ENCODE measurements at regions not wholly inside any gene's neighbourhood (a gene's known extent, or its start where the extent isn't known, plus 50 kb on each side); places are given as distances from the start of the nearest gene placed in this dataset.
A peak's percentile ranks its signal among the peaks of the same experiment; 100 is the strongest.

DNA sequence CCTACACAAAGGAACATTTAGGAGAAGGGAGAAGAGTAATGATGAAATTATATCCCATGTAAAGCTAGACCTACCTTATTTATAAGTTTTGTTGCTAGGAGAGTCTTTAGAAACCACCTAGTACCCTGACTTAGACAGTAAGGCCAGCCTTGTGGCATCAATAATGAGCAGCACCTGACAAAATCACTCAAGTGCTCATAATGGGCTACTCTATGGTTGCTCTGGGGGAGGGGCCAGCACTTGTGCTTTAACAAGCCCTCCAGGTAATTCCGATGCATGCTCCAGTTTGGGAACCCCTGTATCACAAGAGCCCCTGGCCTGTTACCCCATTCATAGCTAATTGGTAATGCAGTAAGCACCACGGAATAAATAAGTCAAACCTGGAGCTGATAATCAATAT, 102.9 kb upstream of the ALK start:
- Histone ChIP-seq H3K27me3 (no peaks in the 10 kb centered on the region), H3K27ac (no peak overlapping the region), H3K9me3 (no peaks in the 10 kb centered on the region), H3K4me1 (no peaks in the 10 kb centered on the region), H3K4me3 (no peak overlapping the region), H3K36me3 (no peaks in the 10 kb centered on the region)
- intact Hi-C loops (cut with DNase I): no loop called here
- DNase-seq (ENCODE audit: extremely low spot score in 2 of 2): no peak
- TF ChIP-seq, protein P1, sequence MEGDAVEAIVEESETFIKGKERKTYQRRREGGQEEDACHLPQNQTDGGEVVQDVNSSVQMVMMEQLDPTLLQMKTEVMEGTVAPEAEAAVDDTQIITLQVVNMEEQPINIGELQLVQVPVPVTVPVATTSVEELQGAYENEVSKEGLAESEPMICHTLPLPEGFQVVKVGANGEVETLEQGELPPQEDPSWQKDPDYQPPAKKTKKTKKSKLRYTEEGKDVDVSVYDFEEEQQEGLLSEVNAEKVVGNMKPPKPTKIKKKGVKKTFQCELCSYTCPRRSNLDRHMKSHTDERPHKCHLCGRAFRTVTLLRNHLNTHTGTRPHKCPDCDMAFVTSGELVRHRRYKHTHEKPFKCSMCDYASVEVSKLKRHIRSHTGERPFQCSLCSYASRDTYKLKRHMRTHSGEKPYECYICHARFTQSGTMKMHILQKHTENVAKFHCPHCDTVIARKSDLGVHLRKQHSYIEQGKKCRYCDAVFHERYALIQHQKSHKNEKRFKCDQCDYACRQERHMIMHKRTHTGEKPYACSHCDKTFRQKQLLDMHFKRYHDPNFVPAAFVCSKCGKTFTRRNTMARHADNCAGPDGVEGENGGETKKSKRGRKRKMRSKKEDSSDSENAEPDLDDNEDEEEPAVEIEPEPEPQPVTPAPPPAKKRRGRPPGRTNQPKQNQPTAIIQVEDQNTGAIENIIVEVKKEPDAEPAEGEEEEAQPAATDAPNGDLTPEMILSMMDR (IDR thresholded peaks at IDR 0.05): no peak
- TF ChIP-seq POLR2AphosphoS5 (IDR thresholded peaks at IDR 0.05; ENCODE audit: insufficient read depth in 1 of 2, low read depth in 1 of 2) (no peak), POLR2A (IDR thresholded peaks at IDR 0.05) (no peak)

DNA sequence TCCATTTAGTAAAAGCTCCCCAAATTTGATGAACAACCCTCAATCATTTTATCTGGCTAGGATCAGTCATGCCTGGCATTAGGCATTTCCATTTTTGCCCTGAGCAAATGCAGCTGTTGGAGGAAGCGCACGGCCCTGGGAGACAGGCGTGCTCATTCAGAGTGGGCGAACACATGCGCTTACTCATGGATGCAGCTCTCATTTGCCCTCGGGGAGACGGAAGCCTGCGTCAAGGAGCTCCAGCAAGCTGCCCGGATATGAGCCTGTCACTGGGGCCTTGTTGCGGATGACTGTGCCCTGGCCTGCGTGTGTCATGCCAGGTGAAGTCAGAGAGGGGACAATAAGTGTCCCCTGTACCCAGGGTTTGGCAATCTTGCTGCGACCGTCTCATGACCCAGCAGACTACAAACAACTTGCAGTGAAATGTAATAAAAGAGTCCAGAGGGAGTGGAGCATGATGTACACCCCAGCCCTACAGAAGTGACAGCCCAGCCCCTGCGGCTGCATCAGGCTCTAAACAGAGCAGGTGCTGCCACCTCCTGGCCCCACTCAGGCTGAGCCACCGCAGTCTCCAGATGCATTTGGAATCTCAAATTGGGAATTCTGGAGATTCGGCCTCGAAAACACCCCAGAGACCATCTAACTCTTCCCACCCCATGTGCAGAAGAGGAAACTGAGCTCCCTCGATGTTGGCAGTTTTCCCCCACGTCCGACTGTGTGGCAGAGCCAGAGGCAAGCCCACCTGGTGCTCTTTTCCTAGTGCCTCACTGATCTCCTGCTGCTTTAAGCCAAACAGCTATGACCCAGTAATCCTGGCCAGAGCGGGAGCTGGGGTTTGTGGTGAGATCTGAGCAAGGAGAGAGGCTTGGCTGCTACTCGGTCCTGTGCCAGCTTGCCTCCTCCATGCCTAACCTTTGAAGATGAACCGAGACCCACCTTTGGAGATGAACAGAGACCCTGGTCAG, 105.0 kb upstream of the ALK start:
- H3K27me3 ChIP-seq: no peaks in the 10 kb centered on the region
- H3K36me3 ChIP-seq: no peaks in the 10 kb centered on the region
- DNase-seq (ENCODE audit: extremely low spot score in 2 of 2): peak in 1 of 2 donors; percentile 87

DNA sequence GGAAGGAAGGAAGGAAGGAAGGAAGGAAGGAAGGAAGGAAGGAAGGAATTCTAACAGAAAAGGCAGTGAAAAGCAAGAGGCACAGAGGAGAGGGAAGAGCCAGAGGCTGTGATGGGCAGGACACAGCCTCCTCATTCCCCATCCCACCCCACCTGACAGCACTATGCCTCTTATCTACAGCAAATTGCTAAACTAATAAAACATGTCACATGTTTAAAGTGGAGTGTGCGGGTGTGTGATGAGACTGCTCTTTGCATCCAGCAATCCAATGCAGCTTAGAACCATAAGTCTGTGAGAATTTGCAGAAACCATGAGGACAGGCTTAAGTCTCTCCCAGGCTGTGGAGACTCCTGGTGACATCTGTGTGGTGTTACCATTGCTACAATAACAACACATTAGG, 108.4 kb upstream of the ALK start:
- Histone ChIP-seq H3K9me3 (no peaks in the 10 kb centered on the region), H3K36me3 (no peaks in the 10 kb centered on the region), H3K27ac (no peak overlapping the region), H3K27me3 (no peaks in the 10 kb centered on the region), H3K4me1 (no peaks in the 10 kb centered on the region), H3K4me3 (no peak overlapping the region)
- TF ChIP-seq POLR2AphosphoS5 (IDR thresholded peaks at IDR 0.05; ENCODE audit: insufficient read depth in 1 of 2, low read depth in 1 of 2) (no peak), POLR2A (IDR thresholded peaks at IDR 0.05) (no peak)
- TF ChIP-seq, protein P1 (IDR thresholded peaks at IDR 0.05): no peak
- DNase-seq (ENCODE audit: extremely low spot score in 2 of 2): no peak
- intact Hi-C loops (cut with DNase I): no loop called here

More for the DNA sequence above, 105.0 kb upstream of the ALK start:
- H3K9me3 ChIP-seq: no peaks in the 10 kb centered on the region
- H3K4me3 ChIP-seq: no peak overlapping the region
- TF ChIP-seq, protein P1 (IDR thresholded peaks at IDR 0.05): no peak
- TF ChIP-seq POLR2AphosphoS5 (IDR thresholded peaks at IDR 0.05; ENCODE audit: insufficient read depth in 1 of 2, low read depth in 1 of 2): no peak
- no peak for TF ChIP-seq POLR2A (IDR thresholded peaks at IDR 0.05)
- H3K4me1 ChIP-seq: no peaks in the 10 kb centered on the region
- H3K27ac ChIP-seq: no peak overlapping the region
- intact Hi-C loops (cut with DNase I): no loop called here

DNA sequence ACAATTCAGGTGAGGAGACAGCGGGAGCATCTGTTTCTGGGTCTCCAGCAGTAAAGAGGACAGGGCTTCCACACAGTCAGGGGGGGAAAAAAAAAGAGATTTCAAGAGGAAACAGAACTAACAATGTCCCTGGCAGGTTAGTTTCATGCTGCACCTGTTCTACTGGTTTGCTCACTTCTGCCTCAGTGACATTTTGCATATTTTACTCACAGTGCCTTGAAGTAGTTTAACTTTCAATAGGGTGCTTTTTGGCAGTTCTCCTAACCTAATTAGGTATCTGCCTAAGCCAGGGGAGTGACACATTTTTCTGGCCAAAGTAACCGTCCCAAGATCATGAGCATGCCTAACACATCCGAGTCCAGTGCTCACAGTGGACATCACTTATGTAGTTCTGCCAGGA, 109.0 kb upstream of the ALK start:
- no peak overlapping the region for H3K27ac ChIP-seq
- no peaks in the 10 kb centered on the region for H3K36me3 ChIP-seq
- no peak for TF ChIP-seq POLR2A (IDR thresholded peaks at IDR 0.05)
- TF ChIP-seq, protein P1 (IDR thresholded peaks at IDR 0.05): no peak
- TF ChIP-seq POLR2AphosphoS5 (IDR thresholded peaks at IDR 0.05; ENCODE audit: insufficient read depth in 1 of 2, low read depth in 1 of 2): no peak
- no peak for DNase-seq (ENCODE audit: extremely low spot score in 2 of 2)
- H3K27me3 ChIP-seq: no peaks in the 10 kb centered on the region
- no peak overlapping the region for H3K4me3 ChIP-seq
- no peaks in the 10 kb centered on the region for H3K4me1 ChIP-seq
- H3K9me3 ChIP-seq: no peaks in the 10 kb centered on the region
- intact Hi-C loops (cut with DNase I): no loop called here

DNA sequence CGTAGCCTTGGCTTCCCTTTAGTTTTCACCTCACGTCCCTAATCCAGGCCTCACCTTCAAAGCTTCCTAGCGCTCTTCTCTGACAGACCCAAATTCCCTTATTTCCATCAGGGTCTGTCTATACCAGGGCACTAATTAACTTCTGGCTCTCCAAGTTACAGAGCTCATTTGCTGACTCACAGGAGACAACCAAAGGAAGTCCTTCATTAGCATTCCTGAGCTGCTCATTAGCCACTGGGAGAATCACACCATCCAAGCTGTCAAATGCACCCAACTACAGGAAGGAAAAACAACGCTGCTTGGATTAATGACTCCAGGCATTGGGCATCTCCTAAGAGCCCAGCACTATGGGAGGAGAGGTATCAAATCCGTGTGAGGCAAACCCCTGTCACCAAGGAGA, 109.8 kb upstream of the ALK start:
- TF ChIP-seq, protein P1 (IDR thresholded peaks at IDR 0.05): no peak
- TF ChIP-seq POLR2A (IDR thresholded peaks at IDR 0.05): no peak
- TF ChIP-seq POLR2AphosphoS5 (IDR thresholded peaks at IDR 0.05; ENCODE audit: insufficient read depth in 1 of 2, low read depth in 1 of 2): no peak
- H3K36me3 ChIP-seq: no peaks in the 10 kb centered on the region
- H3K4me3 ChIP-seq: no peak overlapping the region
- no peaks in the 10 kb centered on the region for H3K9me3 ChIP-seq
- H3K27me3 ChIP-seq: no peaks in the 10 kb centered on the region
- no peak for DNase-seq (ENCODE audit: extremely low spot score in 2 of 2)
- no peaks in the 10 kb centered on the region for H3K4me1 ChIP-seq
- intact Hi-C loops (cut with DNase I): no loop called here
- H3K27ac ChIP-seq: no peak overlapping the region
